RWPE1 (cell line): ENCODE measurements at regions not wholly inside any gene's neighbourhood (a gene's known extent, or its start where the extent isn't known, plus 50 kb on each side); places are given as distances from the start of the nearest gene placed in this dataset.
"Not testable (repeated sequence)": the region's sequence is repeated elsewhere in the genome, so short reads cannot be mapped to it uniquely, and the experiment has no call there.

Experiments
- CTCF ChIA-PET: fragments of 350-600 bp; sonication (Branson Sonifier 250); formaldehyde crosslinking; extraction: SDS; loops from one replicate; lab custom pipeline; 2021; lab: Yijun Ruan, JAX
- POLR2A ChIA-PET: fragments of 400-600 bp; formaldehyde crosslinking; extraction: SDS; loops from one replicate; lab custom pipeline; 2020; ENCODE audit warnings: antibody characterized with exemption; ENCODE audit not compliant: low non-redundant PET; lab: Yijun Ruan, JAX
- DNase-seq: peaks from one replicate; pipeline ENCODE4 v3.0.0; 2012; ENCODE audit warnings: low spot score
- H3K27ac ChIP-seq: fragments of 450-650 bp; 2 replicates; pipeline ENCODE4 v1.5.1; 2017
- TF ChIP-seq, protein P1 (sequence below): fragments of 450-650 bp; conservative IDR thresholded peaks from 2 replicates; pipeline ENCODE4 v1.5.1; 2017; ENCODE audit warnings: low read depth, mild to moderate bottlenecking

DNA sequence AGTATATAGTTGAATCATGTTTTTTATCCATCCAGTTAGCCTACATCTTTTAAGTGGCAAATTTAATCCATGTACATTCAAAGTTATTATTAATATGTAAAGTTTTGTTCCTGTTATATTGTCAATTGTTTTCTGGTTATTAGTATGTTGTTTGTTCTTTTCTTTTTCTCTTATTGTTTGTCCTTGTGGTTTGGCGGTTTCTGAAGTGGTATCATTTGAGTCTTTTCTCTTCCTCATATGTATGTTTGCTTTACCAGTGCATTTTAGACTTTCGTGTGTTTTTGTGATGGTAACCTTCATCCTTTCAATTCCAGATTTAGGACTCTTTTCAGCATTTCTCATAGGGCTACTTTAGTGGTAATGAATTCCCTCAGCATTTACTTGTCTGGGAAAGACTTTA, 130.4 kb upstream of the RFX3 start:
- TF ChIP-seq, protein P1, sequence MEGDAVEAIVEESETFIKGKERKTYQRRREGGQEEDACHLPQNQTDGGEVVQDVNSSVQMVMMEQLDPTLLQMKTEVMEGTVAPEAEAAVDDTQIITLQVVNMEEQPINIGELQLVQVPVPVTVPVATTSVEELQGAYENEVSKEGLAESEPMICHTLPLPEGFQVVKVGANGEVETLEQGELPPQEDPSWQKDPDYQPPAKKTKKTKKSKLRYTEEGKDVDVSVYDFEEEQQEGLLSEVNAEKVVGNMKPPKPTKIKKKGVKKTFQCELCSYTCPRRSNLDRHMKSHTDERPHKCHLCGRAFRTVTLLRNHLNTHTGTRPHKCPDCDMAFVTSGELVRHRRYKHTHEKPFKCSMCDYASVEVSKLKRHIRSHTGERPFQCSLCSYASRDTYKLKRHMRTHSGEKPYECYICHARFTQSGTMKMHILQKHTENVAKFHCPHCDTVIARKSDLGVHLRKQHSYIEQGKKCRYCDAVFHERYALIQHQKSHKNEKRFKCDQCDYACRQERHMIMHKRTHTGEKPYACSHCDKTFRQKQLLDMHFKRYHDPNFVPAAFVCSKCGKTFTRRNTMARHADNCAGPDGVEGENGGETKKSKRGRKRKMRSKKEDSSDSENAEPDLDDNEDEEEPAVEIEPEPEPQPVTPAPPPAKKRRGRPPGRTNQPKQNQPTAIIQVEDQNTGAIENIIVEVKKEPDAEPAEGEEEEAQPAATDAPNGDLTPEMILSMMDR = no peak
- no peak overlapping the region for H3K27ac ChIP-seq
- ChIA-PET POLR2A (no interaction called here), CTCF (no interaction called here)
- DNase-seq = no peak

DNA sequence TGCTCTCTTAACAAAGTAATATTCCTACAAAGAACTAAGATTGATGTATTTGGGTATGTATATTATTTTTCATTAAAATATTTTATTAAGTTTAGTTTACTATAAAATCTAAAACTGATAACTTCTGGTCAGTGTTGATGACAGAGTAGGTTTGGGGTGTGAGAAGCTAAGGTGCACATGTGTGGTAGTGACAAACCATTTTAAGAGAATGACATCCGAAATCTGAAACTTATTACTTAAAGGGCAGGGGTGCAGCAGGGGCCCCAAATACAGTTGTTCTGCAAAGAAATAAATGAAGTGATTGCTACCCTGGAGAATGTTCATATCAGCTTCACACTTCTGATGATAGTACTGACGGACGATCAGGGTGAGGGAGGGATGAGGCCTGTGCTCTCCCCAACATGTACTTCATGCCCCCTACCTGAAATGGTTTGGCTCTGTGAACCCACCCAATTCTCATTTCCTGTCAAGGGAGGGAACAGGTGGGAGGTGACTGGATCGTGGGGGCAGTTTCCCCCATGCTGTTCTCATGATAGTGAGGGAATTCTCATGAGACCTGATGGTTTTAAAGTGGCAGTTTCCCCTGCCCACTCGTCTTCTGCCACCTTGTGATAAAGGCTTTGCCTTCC, 125.3 kb upstream of the RFX3 start:
- ChIA-PET POLR2A (no interaction called here), CTCF (no interaction called here)
- TF ChIP-seq, protein P1 = no peak
- no peak overlapping the region for H3K27ac ChIP-seq
- DNase-seq = no peak

DNA sequence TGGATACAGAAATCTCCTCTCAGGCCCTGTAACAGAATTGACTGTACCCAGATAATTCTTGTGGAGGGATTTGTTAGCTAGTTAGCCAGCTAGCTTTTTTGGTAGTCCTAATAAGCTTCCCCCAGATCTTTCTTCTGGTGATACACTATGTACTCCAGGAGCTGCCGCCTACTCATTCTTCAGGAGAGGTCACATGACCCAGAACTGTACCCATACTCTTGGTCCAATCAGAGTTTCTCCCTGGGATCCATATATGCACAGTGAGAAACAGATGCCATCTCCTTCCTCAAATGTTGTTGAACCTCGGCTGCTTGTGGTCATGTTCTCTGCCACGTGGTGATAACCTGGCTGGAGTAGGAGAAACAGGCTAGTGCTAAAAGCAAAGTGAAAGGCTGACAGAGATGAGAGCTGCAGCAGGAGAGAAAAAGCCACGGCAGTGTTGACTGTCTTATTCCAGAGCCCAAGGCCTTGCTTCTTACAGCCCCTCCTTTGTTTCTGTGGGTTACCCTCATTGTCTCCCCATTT, 123.0 kb upstream of the RFX3 start:
- TF ChIP-seq, protein P1 = no peak
- CTCF ChIA-PET = no interaction called here

DNA sequence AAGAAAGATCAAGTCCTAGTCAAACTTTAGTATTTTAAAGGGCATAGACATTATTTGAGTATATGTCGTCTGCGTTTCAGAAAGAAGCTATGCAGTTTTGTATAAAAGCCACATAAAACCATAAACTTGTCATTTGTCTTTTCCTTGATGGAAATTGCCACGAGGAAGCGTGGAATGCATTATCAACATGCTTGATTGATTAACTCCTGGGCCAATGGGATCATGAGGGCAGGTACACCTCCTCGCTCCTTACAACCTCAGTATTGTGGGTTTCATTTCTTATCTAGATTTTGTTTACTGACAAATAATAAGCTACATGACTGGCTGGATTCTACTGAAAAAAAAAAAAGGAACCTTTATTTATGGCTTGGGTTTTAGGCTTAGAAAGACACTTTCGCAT, 122.5 kb upstream of the RFX3 start:
- POLR2A ChIA-PET = no interaction called here

More for the DNA sequence above, 123.0 kb upstream of the RFX3 start:
- DNase-seq = no peak
- H3K27ac ChIP-seq = no peak overlapping the region
- POLR2A ChIA-PET = no interaction called here

DNA sequence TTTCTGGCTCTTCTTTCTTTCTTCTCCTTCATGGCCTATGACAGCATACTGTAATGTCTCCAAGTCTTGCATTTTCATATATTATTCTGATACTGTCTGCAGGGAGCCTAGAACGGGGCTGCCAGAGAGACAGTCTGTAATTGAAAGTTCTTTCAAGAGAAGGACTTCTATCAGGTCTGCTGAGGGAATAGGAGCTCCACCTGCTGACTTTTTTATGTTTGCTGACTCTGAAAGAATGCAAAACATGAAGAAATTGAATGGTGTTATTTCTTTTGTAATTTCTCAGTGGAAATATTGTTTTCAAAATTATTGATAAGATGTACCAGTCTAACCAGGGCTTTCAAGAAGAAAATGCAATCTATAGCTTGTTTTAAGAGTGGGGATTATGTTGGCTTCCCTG, 121.9 kb upstream of the RFX3 start:
- ChIA-PET POLR2A (no interaction called here), CTCF (no interaction called here)
- TF ChIP-seq, protein P1 = no peak
- DNase-seq = no peak
- no peak overlapping the region for H3K27ac ChIP-seq

More for the DNA sequence above, 122.5 kb upstream of the RFX3 start:
- TF ChIP-seq, protein P1 = no peak
- H3K27ac ChIP-seq = no peak overlapping the region
- CTCF ChIA-PET = no interaction called here
- DNase-seq = no peak

DNA sequence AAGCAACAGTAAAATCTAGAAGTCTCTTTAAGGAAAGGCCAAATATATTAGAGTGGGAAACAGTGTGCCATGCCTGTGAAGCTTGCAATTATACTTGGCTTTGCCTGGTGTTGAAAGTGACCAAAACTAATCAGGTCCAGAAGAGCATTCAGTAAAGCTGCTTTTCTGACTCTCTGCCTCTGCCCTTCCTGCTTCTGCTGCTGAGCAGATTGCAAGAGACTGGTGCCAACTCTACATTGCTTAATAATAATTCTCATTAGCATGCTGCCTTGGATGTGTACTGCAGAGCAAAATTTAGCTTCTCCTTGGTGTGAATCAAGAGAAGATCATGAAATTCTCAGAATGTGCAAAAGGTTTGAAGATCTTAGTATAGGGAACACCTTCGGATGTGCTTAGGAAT, 120.4 kb upstream of the RFX3 start:
- CTCF ChIA-PET = no interaction called here
- POLR2A ChIA-PET = no interaction called here
- TF ChIP-seq, protein P1 = no peak
- H3K27ac ChIP-seq = no peak overlapping the region
- no peak for DNase-seq

DNA sequence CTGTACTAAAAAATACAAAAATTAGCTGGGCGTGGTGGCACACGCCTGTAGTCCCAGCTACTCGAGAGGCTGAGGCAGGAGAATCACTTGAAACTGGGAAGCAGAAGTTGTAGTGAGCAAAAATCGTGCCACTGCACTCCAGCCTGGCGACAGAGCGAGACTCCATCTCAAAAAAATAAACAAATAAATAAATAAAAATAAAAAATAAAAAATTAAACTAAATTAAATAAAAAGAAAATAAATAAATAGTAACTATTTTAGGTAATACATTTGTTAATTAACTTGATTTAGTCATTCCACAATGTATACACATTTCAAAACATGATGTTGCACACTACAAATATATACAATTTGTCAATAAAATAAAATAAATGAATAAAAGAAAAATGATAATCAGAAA, 116.3 kb upstream of the RFX3 start:
- POLR2A ChIA-PET, H3K27ac ChIP-seq, CTCF ChIA-PET, DNase-seq: not testable (repeated sequence)
